Activated CD8-positive, alpha-beta T cell treated with anti-CD3 and anti-CD28 coated beads, Interleukin-2, amount 10 ng/mL, durations not matched to agents 7 days and 5 days (primary cell): ENCODE measurements at regions not wholly inside any gene's neighbourhood (a gene's known extent, or its start where the extent isn't known, plus 50 kb on each side); places are given as distances from the start of the nearest gene placed in this dataset.

ENCODE experiments used
- ATAC-seq: fragments of 150-1000 bp; cut with Tn5 transposase; one replicate; pipeline ENCODE4 v1.10.0; 2021; ENCODE audit warnings: moderate library complexity
- CTCF ChIA-PET: fragments of 350-600 bp; sonication (Branson Sonifier 250); formaldehyde crosslinking; loops from one replicate; lab custom pipeline; 2021; ENCODE audit warnings: antibody characterized with exemption; lab: Charles Lee
- POLR2A ChIA-PET: fragments of 350-600 bp; sonication (Branson Sonifier 250); formaldehyde crosslinking; loops from one replicate; lab custom pipeline; 2021; ENCODE audit warnings: antibody characterized with exemption; lab: Charles Lee
- DNase-seq: peaks from one replicate; pipeline ENCODE4 v3.0.0-alpha.2; 2020
- H3K27ac Mint-ChIP-seq: one replicate; pipeline ENCODE4 v1.8.0; 2021; ENCODE audit warnings: mild to moderate bottlenecking, mixed read lengths
- H3K27me3 Mint-ChIP-seq: one replicate; pipeline ENCODE4 v1.8.0; 2021; ENCODE audit warnings: low read depth, mixed read lengths
- H3K36me3 Mint-ChIP-seq: one replicate; pipeline ENCODE4 v1.8.0; 2021; ENCODE audit warnings: low read depth, mixed read lengths
- H3K4me1 Mint-ChIP-seq: one replicate; pipeline ENCODE4 v1.8.0; 2021; ENCODE audit warnings: low read depth, mixed read lengths
- H3K4me3 Mint-ChIP-seq: one replicate; pipeline ENCODE4 v1.8.0; 2021; ENCODE audit warnings: mild to moderate bottlenecking, mixed read lengths
- H3K9me3 Mint-ChIP-seq: one replicate; pipeline ENCODE4 v1.8.0; 2022; ENCODE audit warnings: mixed read lengths; ENCODE audit not compliant: insufficient read depth

GRCh38 chr7:46026741-46027140 lies 105.7 kb upstream of the IGFBP3 start:
- Mint-ChIP-seq H3K27ac (no peak overlapping the region), H3K9me3 (no peaks in the 10 kb centered on the region), H3K36me3 (no peaks in the 10 kb centered on the region), H3K27me3 (no peaks in the 10 kb centered on the region), H3K4me1 (no peaks in the 10 kb centered on the region), H3K4me3 (no peak overlapping the region)
- DNase-seq (no peak), ATAC-seq (no peak)
- CTCF ChIA-PET = no interaction called here
- POLR2A ChIA-PET = no interaction called here

DNA sequence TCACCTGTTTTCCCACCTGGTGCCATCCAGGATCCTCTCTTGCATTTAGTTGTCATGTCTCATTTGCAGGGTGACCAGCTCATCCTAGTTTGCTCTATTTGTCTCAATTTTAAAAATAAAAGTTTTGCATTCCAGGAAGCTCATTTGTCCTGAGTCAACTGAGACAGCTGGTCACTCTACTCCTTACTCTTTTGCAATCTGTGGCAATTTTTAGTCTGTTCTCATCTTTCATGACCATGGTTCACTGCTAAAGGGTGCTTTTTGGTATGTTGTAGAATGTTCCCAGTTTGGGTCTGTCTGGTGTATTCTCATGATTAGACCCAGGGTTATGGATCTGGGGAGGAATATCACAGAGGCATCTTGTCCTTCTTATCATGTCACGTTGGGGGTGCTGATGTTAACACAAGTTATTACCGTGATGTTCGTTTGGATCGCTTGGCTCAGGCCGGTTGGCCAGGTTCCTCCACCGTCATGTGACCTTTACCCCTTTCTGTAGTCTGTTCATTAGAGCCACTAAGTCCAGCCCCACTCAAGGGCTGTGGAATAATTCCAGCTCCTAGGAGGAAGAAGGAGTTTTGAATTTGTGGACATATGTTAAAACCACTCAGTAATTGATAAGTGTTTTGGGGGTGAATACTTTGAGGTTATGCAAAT lies 103.3 kb upstream of the IGFBP3 start:
- no peaks in the 10 kb centered on the region for H3K9me3 Mint-ChIP-seq
- H3K27ac Mint-ChIP-seq = no peak overlapping the region
- no peak for DNase-seq
- no peaks in the 10 kb centered on the region for H3K27me3 Mint-ChIP-seq
- no peak for ATAC-seq
- CTCF ChIA-PET = interaction anchor here (0.8 kb wide), 1 partner anchor 11 kb away, joined by 4 read pairs; no protein-coding TSS in a partner anchor
- POLR2A ChIA-PET = no interaction called here
- no peak overlapping the region for H3K4me3 Mint-ChIP-seq
- H3K36me3 Mint-ChIP-seq = no peaks in the 10 kb centered on the region
- no peaks in the 10 kb centered on the region for H3K4me1 Mint-ChIP-seq

DNA sequence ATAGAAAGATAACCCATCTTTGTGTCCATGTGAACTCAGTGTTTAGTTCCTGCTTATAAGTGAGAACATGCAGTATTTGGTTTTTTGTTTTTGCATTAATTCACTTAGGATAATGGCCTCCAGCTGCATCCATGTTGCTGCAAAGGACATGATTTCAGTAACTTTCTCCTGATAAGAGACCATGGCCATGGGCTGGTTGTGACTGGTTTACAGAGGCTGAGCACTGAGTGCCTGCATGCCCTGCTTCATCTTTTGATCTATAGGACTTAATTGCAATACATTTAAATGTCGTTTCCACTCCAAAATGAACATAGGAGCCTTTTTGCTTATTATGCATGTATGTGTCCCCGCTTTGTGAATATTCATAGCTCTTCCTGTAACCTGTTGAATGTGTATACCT lies 101.3 kb upstream of the IGFBP3 start:
- ChIA-PET CTCF (no interaction called here), POLR2A (no interaction called here)
- Mint-ChIP-seq H3K36me3 (no peaks in the 10 kb centered on the region), H3K4me3 (no peak overlapping the region), H3K9me3 (no peaks in the 10 kb centered on the region), H3K27me3 (no peaks in the 10 kb centered on the region), H3K27ac (no peak overlapping the region), H3K4me1 (no peaks in the 10 kb centered on the region)
- no peak for ATAC-seq
- DNase-seq = no peak

- DNase-seq = no peak
- no peaks in the 10 kb centered on the region for H3K36me3 Mint-ChIP-seq
- peaks cover 2% of the 10 kb centered on the region for H3K27me3 Mint-ChIP-seq
- no peak for ATAC-seq
- no peak overlapping the region for H3K4me3 Mint-ChIP-seq
- no peak overlapping the region for H3K27ac Mint-ChIP-seq
- H3K4me1 Mint-ChIP-seq = no peaks in the 10 kb centered on the region
- H3K9me3 Mint-ChIP-seq = no peaks in the 10 kb centered on the region
- ChIA-PET POLR2A (no interaction called here), CTCF (no interaction called here)
These were observed 94.2 kb upstream of the IGFBP3 start for GRCh38 chr7:46015107-46015868.

DNA sequence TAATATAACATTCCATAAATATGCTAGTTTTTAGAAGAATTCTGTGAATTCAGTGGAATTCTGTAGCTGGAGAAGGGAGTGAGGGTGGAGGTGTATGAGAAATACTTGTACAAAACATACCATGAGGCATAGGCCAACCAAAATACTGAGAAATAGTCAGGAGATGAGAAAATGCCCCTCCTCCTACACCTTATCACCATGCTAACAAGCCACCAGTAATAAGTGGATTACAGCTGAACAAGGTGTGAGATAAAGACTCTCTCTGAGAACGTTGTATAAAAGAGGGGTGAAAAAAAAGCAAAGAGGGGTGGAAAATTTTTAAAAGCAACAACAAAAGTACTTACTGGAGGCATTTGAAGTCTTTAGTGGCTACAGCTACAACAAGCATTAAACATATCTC lies 90.4 kb upstream of the IGFBP3 start:
- CTCF ChIA-PET = no interaction called here

DNA sequence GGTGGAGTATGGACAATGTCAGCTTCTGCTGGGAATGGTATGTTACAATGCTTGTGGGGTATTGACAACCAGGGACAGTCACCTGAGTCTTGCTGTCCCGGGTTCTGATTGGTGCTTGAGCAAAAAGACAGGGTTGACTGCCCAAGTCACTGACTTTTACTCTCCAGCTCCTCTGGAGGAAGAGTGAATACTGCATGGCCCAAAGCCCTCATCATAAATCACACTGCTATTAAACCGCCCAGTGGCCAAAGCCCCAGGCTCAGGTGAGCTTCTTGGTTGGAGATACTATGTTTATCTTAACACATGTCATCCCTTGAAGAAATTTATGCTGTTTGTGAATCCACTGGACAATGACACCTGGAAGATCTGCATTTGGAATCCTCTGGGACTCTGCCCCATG lies 90.0 kb upstream of the IGFBP3 start:
- POLR2A ChIA-PET = no interaction called here
- CTCF ChIA-PET = no interaction called here
- Mint-ChIP-seq H3K27me3 (peaks cover 2% of the 10 kb centered on the region), H3K27ac (no peak overlapping the region), H3K36me3 (no peaks in the 10 kb centered on the region), H3K4me3 (no peak overlapping the region), H3K4me1 (no peaks in the 10 kb centered on the region), H3K9me3 (no peaks in the 10 kb centered on the region)
- ATAC-seq (no peak), DNase-seq (no peak)

More for the DNA sequence above, 90.4 kb upstream of the IGFBP3 start:
- Mint-ChIP-seq H3K27me3 (peaks cover 2% of the 10 kb centered on the region), H3K27ac (no peak overlapping the region), H3K9me3 (no peaks in the 10 kb centered on the region), H3K36me3 (no peaks in the 10 kb centered on the region), H3K4me3 (no peak overlapping the region), H3K4me1 (no peaks in the 10 kb centered on the region)
- ATAC-seq (no peak), DNase-seq (no peak)
- POLR2A ChIA-PET = no interaction called here

GRCh38 chr7:46009211-46009610 lies 88.1 kb upstream of the IGFBP3 start:
- H3K27me3 Mint-ChIP-seq = peaks cover 2% of the 10 kb centered on the region
- no peaks in the 10 kb centered on the region for H3K9me3 Mint-ChIP-seq
- ATAC-seq (no peak), DNase-seq (no peak)
- H3K4me1 Mint-ChIP-seq = no peaks in the 10 kb centered on the region
- H3K36me3 Mint-ChIP-seq = no peaks in the 10 kb centered on the region
- ChIA-PET POLR2A (no interaction called here), CTCF (no interaction called here)
- no peak overlapping the region for H3K4me3 Mint-ChIP-seq
- H3K27ac Mint-ChIP-seq = no peak overlapping the region

- no peak overlapping the region for H3K4me3 Mint-ChIP-seq
- CTCF ChIA-PET = no interaction called here
- no peaks in the 10 kb centered on the region for H3K4me1 Mint-ChIP-seq
- H3K36me3 Mint-ChIP-seq = no peaks in the 10 kb centered on the region
- no peaks in the 10 kb centered on the region for H3K27me3 Mint-ChIP-seq
- ATAC-seq (no peak), DNase-seq (no peak)
- no peak overlapping the region for H3K27ac Mint-ChIP-seq
- H3K9me3 Mint-ChIP-seq = no peaks in the 10 kb centered on the region
- POLR2A ChIA-PET = interaction anchor here (0.6 kb wide), 1 partner anchor 91 kb away, joined by 3 read pairs; no protein-coding TSS in a partner anchor
These were observed 87.0 kb upstream of the IGFBP3 start for GRCh38 chr7:46007990-46008643.

DNA sequence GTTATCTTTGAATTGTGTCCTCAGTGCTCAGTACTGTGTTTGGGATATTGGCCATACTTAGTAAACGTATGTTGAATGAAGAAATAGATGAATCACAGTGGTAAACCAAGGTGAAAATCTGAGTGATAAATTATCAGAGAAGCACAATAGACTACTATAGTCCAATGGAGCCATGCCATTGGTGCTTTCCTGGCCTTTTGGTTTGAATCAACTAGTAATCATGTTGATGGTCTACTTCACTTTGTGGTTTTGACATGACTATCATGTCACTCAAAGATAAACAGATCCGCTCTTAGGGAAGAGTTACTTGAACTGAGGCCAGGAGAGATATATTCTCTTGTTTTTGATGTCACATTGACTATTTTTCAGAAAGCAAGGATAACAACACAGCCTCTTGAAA lies 86.1 kb upstream of the IGFBP3 start:
- DNase-seq (no peak), ATAC-seq (no peak)
- ChIA-PET POLR2A (no interaction called here), CTCF (no interaction called here)
- H3K27me3 Mint-ChIP-seq = no peaks in the 10 kb centered on the region
- no peaks in the 10 kb centered on the region for H3K4me1 Mint-ChIP-seq
- H3K4me3 Mint-ChIP-seq = no peak overlapping the region
- no peak overlapping the region for H3K27ac Mint-ChIP-seq
- no peaks in the 10 kb centered on the region for H3K9me3 Mint-ChIP-seq
- H3K36me3 Mint-ChIP-seq = no peaks in the 10 kb centered on the region

DNA sequence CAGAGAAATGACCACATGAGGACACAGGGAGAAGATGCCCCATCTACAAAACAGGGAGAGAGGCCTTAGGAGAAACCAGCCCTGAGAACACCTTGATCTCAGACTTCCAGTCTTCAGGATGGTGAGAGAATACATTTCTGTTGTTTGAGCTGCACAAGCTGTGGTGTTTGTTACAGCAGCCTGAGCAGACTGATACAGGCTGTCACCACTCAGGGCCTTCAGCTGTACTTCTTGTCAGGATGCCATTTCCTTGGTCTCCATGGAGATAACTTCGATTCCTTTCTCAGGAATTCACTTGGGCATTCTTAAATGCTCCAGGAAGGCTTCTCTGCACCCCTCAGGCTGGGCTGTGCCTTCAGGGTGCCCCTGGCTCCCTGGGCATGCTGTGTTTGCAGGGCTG lies 85.7 kb upstream of the IGFBP3 start:
- Mint-ChIP-seq H3K27ac (no peak overlapping the region), H3K9me3 (no peaks in the 10 kb centered on the region), H3K36me3 (no peaks in the 10 kb centered on the region), H3K27me3 (no peaks in the 10 kb centered on the region), H3K4me3 (no peak overlapping the region), H3K4me1 (no peaks in the 10 kb centered on the region)
- POLR2A ChIA-PET = no interaction called here
- CTCF ChIA-PET = no interaction called here
- DNase-seq = no peak
- ATAC-seq = no peak

DNA sequence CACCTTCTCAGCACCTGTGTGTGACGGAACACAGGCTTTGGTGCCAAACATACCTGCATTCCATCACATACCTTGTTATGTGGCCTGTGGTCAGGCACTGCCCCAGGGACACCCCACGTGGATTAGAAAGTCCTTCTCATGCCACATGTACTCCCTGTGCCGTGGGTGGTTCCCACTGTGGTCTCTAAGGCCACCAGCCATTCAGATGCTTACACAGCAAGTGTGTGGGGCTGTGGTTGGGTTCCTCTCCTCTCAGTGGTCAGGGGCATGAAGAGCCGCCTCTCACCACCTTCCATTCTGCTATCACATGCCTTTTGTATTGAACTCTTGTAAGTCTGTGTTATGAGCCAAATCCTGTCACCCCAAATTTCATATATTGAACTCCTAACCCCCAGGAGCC lies 85.1 kb upstream of the IGFBP3 start:
- no peaks in the 10 kb centered on the region for H3K27me3 Mint-ChIP-seq
- no peak overlapping the region for H3K27ac Mint-ChIP-seq
- no peaks in the 10 kb centered on the region for H3K9me3 Mint-ChIP-seq
- H3K4me1 Mint-ChIP-seq = no peaks in the 10 kb centered on the region
- POLR2A ChIA-PET = no interaction called here
- CTCF ChIA-PET = no interaction called here
- ATAC-seq = no peak
- H3K36me3 Mint-ChIP-seq = no peaks in the 10 kb centered on the region
- no peak for DNase-seq
- H3K4me3 Mint-ChIP-seq = no peak overlapping the region

DNA sequence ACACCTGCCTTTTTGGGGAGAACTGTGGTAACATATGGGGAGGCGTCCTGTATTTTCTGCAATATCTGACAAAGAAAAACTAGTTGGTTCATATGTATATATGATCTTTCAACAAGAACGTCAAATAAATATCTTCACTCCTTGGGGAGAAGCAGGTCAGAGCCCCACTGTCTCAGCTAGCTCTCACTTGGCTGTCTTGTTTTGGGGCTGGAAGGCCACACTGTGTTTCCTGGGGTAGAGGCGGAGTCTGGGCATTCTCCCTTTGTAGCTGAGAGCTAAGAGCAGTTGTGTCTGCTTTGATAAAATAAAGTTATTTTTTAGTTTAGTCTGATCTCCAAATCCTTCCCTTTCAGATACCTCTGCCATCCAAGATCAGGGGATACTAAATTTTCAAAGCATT lies 83.9 kb upstream of the IGFBP3 start:
- Mint-ChIP-seq H3K4me1 (no peaks in the 10 kb centered on the region), H3K36me3 (no peaks in the 10 kb centered on the region), H3K4me3 (no peak overlapping the region), H3K9me3 (no peaks in the 10 kb centered on the region), H3K27ac (no peak overlapping the region), H3K27me3 (no peaks in the 10 kb centered on the region)
- POLR2A ChIA-PET = no interaction called here
- DNase-seq (no peak), ATAC-seq (no peak)
- CTCF ChIA-PET = no interaction called here
